Large intestine (tissue), 3 donors: ENCODE measurements at regions not wholly inside any gene's neighbourhood (a gene's known extent, or its start where the extent isn't known, plus 50 kb on each side); places are given as distances from the start of the nearest gene placed in this dataset.

Source experiments
- DNase-seq, 2 donors: peaks; one replicate each; pipeline versions ENCODE4 v3.0.0 to v3.0.0-alpha.2; 2013
- H3K27ac ChIP-seq: one replicate; pipeline ENCODE4 v1.5.1; 2013; ENCODE audit warnings: low read length
- H3K27me3 ChIP-seq: 2 replicates; pipeline ENCODE4 v1.6.1; 2013; ENCODE audit warnings: low read length; ENCODE audit not compliant: control insufficient read depth, insufficient read depth
- H3K36me3 ChIP-seq: 2 replicates; pipeline ENCODE4 v1.6.1; 2013; ENCODE audit warnings: low read length; ENCODE audit not compliant: control insufficient read depth, insufficient read depth
- H3K4me1 ChIP-seq: one replicate; pipeline ENCODE4 v1.6.1; 2013; ENCODE audit warnings: low read length; ENCODE audit not compliant: control insufficient read depth, insufficient read depth
- H3K4me3 ChIP-seq: one replicate; pipeline ENCODE4 v1.5.1; 2013; ENCODE audit warnings: low read length
- H3K9me3 ChIP-seq: one replicate; pipeline ENCODE4 v1.6.1; 2013; ENCODE audit warnings: mild to moderate bottlenecking, low read depth, low read length, moderate library complexity; ENCODE audit not compliant: control insufficient read depth
- WGBS: methylation state at CpG from one replicate; pipeline ENCODE4 v1.1.5; 2013; ENCODE audit warnings: low lambda C conversion rate; ENCODE audit not compliant: insufficient coverage; 5-methylcytosine and 5-hydroxymethylcytosine counted together

GRCh38 chr4:184309241-184310170, 91.8 kb upstream of the ENPP6 start:
- Histone ChIP-seq H3K27me3 (no peaks in the 10 kb centered on the region), H3K4me3 (no peak overlapping the region), H3K9me3 (peaks cover 4% of the 10 kb centered on the region), H3K4me1 (peaks cover 11% of the 10 kb centered on the region), H3K36me3 (no peaks in the 10 kb centered on the region), H3K27ac (no peak overlapping the region)
- no peak for DNase-seq
- WGBS = 90% methylated on average over 3 of the region's 11 CpGs

GRCh38 chr4:184306949-184307348, 89.3 kb upstream of the ENPP6 start:
- peaks cover 4% of the 10 kb centered on the region for H3K9me3 ChIP-seq
- no peak overlapping the region for H3K4me3 ChIP-seq
- 80% methylated on average over 1 of the region's 3 CpGs for WGBS
- H3K4me1 ChIP-seq = peaks cover 11% of the 10 kb centered on the region
- no peaks in the 10 kb centered on the region for H3K36me3 ChIP-seq
- H3K27ac ChIP-seq = no peak overlapping the region
- no peaks in the 10 kb centered on the region for H3K27me3 ChIP-seq
- no peak for DNase-seq

- no CpG with 5 or more reads among the region's 1 CpG for WGBS
- Histone ChIP-seq H3K4me1 (peaks cover 10% of the 10 kb centered on the region), H3K27ac (no peak overlapping the region)
Observed at GRCh38 chr4:184306470-184306869, 88.8 kb upstream of the ENPP6 start.

GRCh38 chr4:184300816-184301215, 83.1 kb upstream of the ENPP6 start:
- Histone ChIP-seq H3K4me1 (no peaks in the 10 kb centered on the region), H3K4me3 (no peak overlapping the region), H3K36me3 (no peaks in the 10 kb centered on the region), H3K9me3 (no peaks in the 10 kb centered on the region), H3K27me3 (no peaks in the 10 kb centered on the region), H3K27ac (no peak overlapping the region)
- no CpG with 5 or more reads among the region's 6 CpGs for WGBS
- no peak for DNase-seq

More at GRCh38 chr4:184306470-184306869, 88.8 kb upstream of the ENPP6 start:
- DNase-seq = no peak
- H3K36me3 ChIP-seq = no peaks in the 10 kb centered on the region
- H3K27me3 ChIP-seq = no peaks in the 10 kb centered on the region
- no peak overlapping the region for H3K4me3 ChIP-seq
- H3K9me3 ChIP-seq = peaks cover 4% of the 10 kb centered on the region

- Histone ChIP-seq H3K27ac (no peak overlapping the region), H3K9me3 (no peaks in the 10 kb centered on the region), H3K4me3 (no peak overlapping the region), H3K27me3 (no peaks in the 10 kb centered on the region), H3K4me1 (peaks cover 2% of the 10 kb centered on the region), H3K36me3 (no peaks in the 10 kb centered on the region)
- DNase-seq = no peak
- WGBS = 100% methylated on average over 1 of the region's 3 CpGs
Observed at GRCh38 chr4:184298254-184298653, 80.6 kb upstream of the ENPP6 start.

GRCh38 chr4:184295206-184295605, 77.5 kb upstream of the ENPP6 start:
- no peak overlapping the region for H3K27ac ChIP-seq
- H3K9me3 ChIP-seq = no peaks in the 10 kb centered on the region
- no CpG with 5 or more reads among the region's 4 CpGs for WGBS
- no peaks in the 10 kb centered on the region for H3K36me3 ChIP-seq
- H3K4me3 ChIP-seq = no peak overlapping the region
- DNase-seq = no peak
- H3K27me3 ChIP-seq = no peaks in the 10 kb centered on the region
- H3K4me1 ChIP-seq = peaks cover 3% of the 10 kb centered on the region

- DNase-seq = no peak
- 67% methylated on average over 1 of the region's 7 CpGs for WGBS
- Histone ChIP-seq H3K36me3 (no peaks in the 10 kb centered on the region), H3K4me3 (no peak overlapping the region), H3K9me3 (no peaks in the 10 kb centered on the region), H3K27ac (no peak overlapping the region), H3K4me1 (peaks cover 3% of the 10 kb centered on the region), H3K27me3 (no peaks in the 10 kb centered on the region)
Observed at GRCh38 chr4:184294606-184295133, 77.0 kb upstream of the ENPP6 start.

- WGBS = no CpG with 5 or more reads among the region's 6 CpGs
- Histone ChIP-seq H3K36me3 (no peaks in the 10 kb centered on the region), H3K4me1 (peaks cover 3% of the 10 kb centered on the region), H3K9me3 (no peaks in the 10 kb centered on the region), H3K4me3 (no peak overlapping the region), H3K27me3 (no peaks in the 10 kb centered on the region), H3K27ac (peak overlapping the region; percentile 9)
- DNase-seq = peak; percentile 62 to 79
Observed at GRCh38 chr4:184293552-184293951, 75.9 kb upstream of the ENPP6 start.

- peak in 1 of 2 donors; percentile 23 for DNase-seq
- no peak overlapping the region for H3K4me3 ChIP-seq
- H3K36me3 ChIP-seq = no peaks in the 10 kb centered on the region
- peaks cover 3% of the 10 kb centered on the region for H3K4me1 ChIP-seq
- WGBS = no CpG with 5 or more reads among the region's 3 CpGs
- H3K27ac ChIP-seq = peak overlapping the region; percentile 9
- no peaks in the 10 kb centered on the region for H3K9me3 ChIP-seq
- no peaks in the 10 kb centered on the region for H3K27me3 ChIP-seq
Observed at GRCh38 chr4:184292877-184293276, 75.2 kb upstream of the ENPP6 start.

GRCh38 chr4:184292465-184292867, 74.8 kb upstream of the ENPP6 start:
- WGBS = no CpG with 5 or more reads among the region's 3 CpGs
- H3K27ac ChIP-seq = no peak overlapping the region
- H3K9me3 ChIP-seq = no peaks in the 10 kb centered on the region
- H3K36me3 ChIP-seq = no peaks in the 10 kb centered on the region
- H3K4me3 ChIP-seq = no peak overlapping the region
- no peak for DNase-seq
- H3K4me1 ChIP-seq = peaks cover 4% of the 10 kb centered on the region
- H3K27me3 ChIP-seq = no peaks in the 10 kb centered on the region
